Colonic mucosa (tissue), 4 donors: ENCODE measurements at regions not wholly inside any gene's neighbourhood (a gene's known extent, or its start where the extent isn't known, plus 50 kb on each side); places are given as distances from the start of the nearest gene placed in this dataset.
"Not testable (repeated sequence)": the region's sequence is repeated elsewhere in the genome, so short reads cannot be mapped to it uniquely, and the experiment has no call there.

Source experiments
- DNase-seq: peaks from one replicate; pipeline ENCODE4 v3.0.0-alpha.2; 2020
- H3K27ac ChIP-seq: fragments of 200-600 bp; one replicate; pipeline ENCODE4 v1.8.0; 2021
- H3K27me3 ChIP-seq: fragments of 200-600 bp; one replicate; pipeline ENCODE4 v1.8.0; 2021
- H3K36me3 ChIP-seq: fragments of 200-600 bp; one replicate; pipeline ENCODE4 v1.8.0; 2021
- H3K4me1 ChIP-seq: fragments of 200-600 bp; one replicate; pipeline ENCODE4 v1.8.0; 2021; ENCODE audit warnings: mild to moderate bottlenecking
- H3K4me3 ChIP-seq: fragments of 200-600 bp; one replicate; pipeline ENCODE4 v1.8.0; 2021
- H3K9ac ChIP-seq, 2 donors: one replicate each; pipeline ENCODE4 v1.7.0; 2013; ENCODE audit warnings: control low read depth in 2 of 2, low read depth in 2 of 2, low read length in 2 of 2
- H3K9me3 ChIP-seq: fragments of 200-600 bp; one replicate; pipeline ENCODE4 v1.8.0; 2021
- CTCF ChIP-seq: fragments of 200-600 bp; IDR thresholded peaks from one replicate; pipeline ENCODE4 v1.8.0; 2022; ENCODE audit warnings: antibody characterized with exemption, mild to moderate bottlenecking
- intact Hi-C: fragments of 100-400 bp; cut with DNase I; formaldehyde crosslinking; loops from one replicate; pipeline ENCODE4 v1.14.1; 2022
- donor health status: healthy.
- donor health status: DM: no; HTN: no; CAD: no.
- donor health status: DM: no; HTN: no; CAD: no.

- intact Hi-C loops, result no loop called here
- Histone ChIP-seq H3K4me3 (no peak overlapping the region), H3K27me3 (no peaks in the 10 kb centered on the region), H3K9ac (no peak overlapping the region), H3K4me1 (no peaks in the 10 kb centered on the region), H3K36me3 (no peaks in the 10 kb centered on the region), H3K9me3 (no peaks in the 10 kb centered on the region), H3K27ac (no peak overlapping the region)
- no peak for TF ChIP-seq CTCF
- DNase-seq, result no peak
Measured at GRCh38 chr3:90062631-90063200, 955.3 kb downstream of the EPHA3 start.

DNA sequence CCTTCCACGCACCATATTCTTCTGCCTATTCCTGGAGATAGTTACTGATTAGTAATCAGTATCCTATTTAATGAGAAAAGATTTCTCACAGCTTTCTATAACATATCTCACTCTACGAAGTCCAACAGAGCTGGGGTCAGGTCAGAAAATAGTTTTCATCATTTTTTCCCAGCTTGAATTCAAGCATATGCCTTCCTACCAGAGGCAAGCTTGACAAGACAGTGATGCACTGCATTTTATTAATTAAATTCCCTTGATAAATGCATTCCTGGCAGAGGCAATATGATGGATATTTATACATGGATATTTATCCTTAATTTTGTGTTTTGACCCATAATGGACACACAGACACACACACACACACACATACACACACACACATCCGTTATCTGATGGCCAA, 961.4 kb downstream of the EPHA3 start:
- no peaks in the 10 kb centered on the region for H3K9me3 ChIP-seq
- no peaks in the 10 kb centered on the region for H3K27me3 ChIP-seq
- intact Hi-C loops, result no loop called here
- no peak overlapping the region for H3K9ac ChIP-seq
- no peaks in the 10 kb centered on the region for H3K36me3 ChIP-seq
- no peak overlapping the region for H3K27ac ChIP-seq
- TF ChIP-seq CTCF, result no peak
- H3K4me1 ChIP-seq, result no peaks in the 10 kb centered on the region
- no peak overlapping the region for H3K4me3 ChIP-seq
- DNase-seq, result no peak

- intact Hi-C loops, result no loop called here
- H3K36me3 ChIP-seq, result no peaks in the 10 kb centered on the region
- H3K27me3 ChIP-seq, result no peaks in the 10 kb centered on the region
- H3K27ac ChIP-seq, result no peak overlapping the region
- DNase-seq, result no peak
- no peaks in the 10 kb centered on the region for H3K9me3 ChIP-seq
- no peak for TF ChIP-seq CTCF
- H3K4me3 ChIP-seq, result no peak overlapping the region
- H3K4me1 ChIP-seq, result no peaks in the 10 kb centered on the region
- H3K9ac ChIP-seq, result no peak overlapping the region
Measured at GRCh38 chr3:90069748-90070147, 962.3 kb downstream of the EPHA3 start.

- intact Hi-C loops, result no loop called here
- H3K4me3 ChIP-seq, result no peak overlapping the region
- no peak overlapping the region for H3K27ac ChIP-seq
- H3K9me3 ChIP-seq, result no peaks in the 10 kb centered on the region
- DNase-seq, result no peak
- no peaks in the 10 kb centered on the region for H3K4me1 ChIP-seq
- H3K27me3 ChIP-seq, result no peaks in the 10 kb centered on the region
- no peak for TF ChIP-seq CTCF
- no peaks in the 10 kb centered on the region for H3K36me3 ChIP-seq
- H3K9ac ChIP-seq, result no peak overlapping the region
Measured at GRCh38 chr3:90076136-90076535, 968.7 kb downstream of the EPHA3 start.

GRCh38 chr3:90080988-90081387, 973.6 kb downstream of the EPHA3 start:
- Histone ChIP-seq H3K4me3 (no peak overlapping the region), H3K27ac (no peak overlapping the region), H3K27me3 (no peaks in the 10 kb centered on the region), H3K9ac (no peak overlapping the region), H3K4me1 (no peaks in the 10 kb centered on the region), H3K9me3 (no peaks in the 10 kb centered on the region), H3K36me3 (no peaks in the 10 kb centered on the region)
- no peak for DNase-seq
- intact Hi-C loops, result no loop called here
- no peak for TF ChIP-seq CTCF

- H3K4me1 ChIP-seq, H3K36me3 ChIP-seq, H3K4me3 ChIP-seq, H3K9me3 ChIP-seq, H3K9ac ChIP-seq, H3K27ac ChIP-seq, DNase-seq, H3K27me3 ChIP-seq, intact Hi-C loops: not testable (repeated sequence)
Measured at GRCh38 chr3:90086297-90086696, 978.9 kb downstream of the EPHA3 start.
